SU-DHL-6 (cell line): ENCODE measurements at regions not wholly inside any gene's neighbourhood (a gene's known extent, or its start where the extent isn't known, plus 50 kb on each side); places are given as distances from the start of the nearest gene placed in this dataset.

Experiments used
- H2AFZ ChIP-seq: fragments of 200-600 bp; sonication (generic); 2 replicates; pipeline ENCODE4 v1.6.1; 2014; ENCODE audit warnings: low read depth, mild to moderate bottlenecking, moderate library complexity, mixed read lengths, antibody characterized with exemption, low read length; ENCODE audit not compliant: severe bottlenecking
- H3F3A ChIP-seq: fragments of 200-600 bp; shearing (Covaris generic); 2 replicates; pipeline ENCODE4 v1.6.0; 2016; ENCODE audit warnings: antibody characterized with exemption, mild to moderate bottlenecking; ENCODE audit not compliant: insufficient read depth
- H3K27ac ChIP-seq: fragments of 200-600 bp; sonication (generic); 2 replicates; pipeline ENCODE4 v1.5.1; 2016; ENCODE audit warnings: low read depth, mild to moderate bottlenecking, low read length, moderate library complexity, mixed read lengths
- H3K27me3 ChIP-seq: fragments of 200-600 bp; sonication (generic), shearing (Covaris generic); 2 replicates; pipeline ENCODE4 v1.6.0; 2014; ENCODE audit warnings: mild to moderate bottlenecking, low read length
- H3K36me3 ChIP-seq: fragments of 200-600 bp; sonication (generic); 2 replicates; pipeline ENCODE4 v1.6.1; 2014; ENCODE audit warnings: mild to moderate bottlenecking, low read length, mixed read lengths
- H3K4me2 ChIP-seq: fragments of 300-600, 200-600 bp; shearing (Covaris generic), sonication (generic); 2 replicates; pipeline ENCODE4 v1.6.0; 2014; ENCODE audit warnings: low read length, low read depth, mild to moderate bottlenecking; ENCODE audit not compliant: poor library complexity, severe bottlenecking
- H3K4me3 ChIP-seq: fragments of 200-600 bp; sonication (generic); 2 replicates; pipeline ENCODE4 v1.5.1; 2014; ENCODE audit warnings: antibody characterized with exemption, low read length, mild to moderate bottlenecking, mixed read lengths; ENCODE audit not compliant: insufficient read depth, poor library complexity, severe bottlenecking
- H3K79me2 ChIP-seq: fragments of 200-600 bp; sonication (generic); 2 replicates; pipeline ENCODE4 v1.6.1; 2014; ENCODE audit warnings: mild to moderate bottlenecking, low read length, moderate library complexity; ENCODE audit not compliant: insufficient read depth
- H3K9ac ChIP-seq: fragments of 200-600 bp; sonication (generic); 2 replicates; pipeline ENCODE4 v1.7.0; 2014; ENCODE audit warnings: mild to moderate bottlenecking, low read length
- H3K9me2 ChIP-seq: fragments of 200-600 bp; sonication (generic); replicated peaks from 2 replicates; pipeline ENCODE4 v1.6.1; 2014; ENCODE audit warnings: low read length; ENCODE audit not compliant: insufficient read depth
- H3K9me3 ChIP-seq: fragments of 200-600 bp; sonication (generic); 2 replicates; pipeline ENCODE4 v1.6.1; 2014; ENCODE audit warnings: low read length, mixed read lengths; ENCODE audit not compliant: insufficient read depth
- H4K20me1 ChIP-seq: fragments of 200-600 bp; sonication (generic); 2 replicates; pipeline ENCODE4 v1.6.1; 2014; ENCODE audit warnings: low read depth, mild to moderate bottlenecking, antibody characterized with exemption, low read length, moderate library complexity, mixed read lengths
- EZH2phosphoT487 ChIP-seq: fragments of 200-600 bp; sonication (generic), shearing (Covaris generic); conservative IDR thresholded peaks from 2 replicates; pipeline ENCODE4 v1.6.1; 2018; ENCODE audit warnings: mild to moderate bottlenecking, antibody characterized with exemption, low read length, moderate library complexity, mixed read lengths
- TF ChIP-seq, protein P1 (sequence below): fragments of 200-600 bp; sonication (generic); IDR thresholded peaks from one replicate; pipeline ENCODE4 v1.5.1; 2017; ENCODE audit warnings: antibody characterized with exemption, mild to moderate bottlenecking, low read length, moderate library complexity; ENCODE audit not compliant: insufficient read depth, poor library complexity, severe bottlenecking

DNA sequence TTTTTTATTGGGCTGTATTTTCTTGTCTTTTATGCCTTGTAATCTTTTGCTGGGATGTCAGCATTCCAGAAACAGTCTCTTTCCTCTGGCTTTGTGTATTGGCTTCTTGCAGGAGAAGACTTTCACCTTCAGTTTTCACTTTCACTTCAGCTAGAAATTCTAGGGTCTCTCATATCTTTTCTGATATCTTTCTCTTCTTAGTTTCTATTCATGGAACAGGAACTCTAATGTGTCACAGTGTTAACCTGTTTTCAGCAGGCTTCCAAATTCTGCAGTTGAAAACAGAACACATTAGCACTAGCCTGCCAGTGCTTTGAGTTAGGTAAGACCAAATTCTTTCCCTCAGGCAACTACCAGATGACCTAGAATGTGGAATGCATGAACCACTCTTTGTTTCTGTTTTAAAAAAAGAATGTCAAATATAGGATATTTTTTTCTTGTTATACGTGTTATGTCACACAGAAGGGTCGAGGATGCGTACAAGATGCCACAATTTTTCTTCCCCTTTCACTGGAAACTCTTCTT lies 164.7 kb downstream of the TUSC1 start:
- Histone ChIP-seq H2AFZ (no peak overlapping the region), H3K4me3 (no peak overlapping the region), H3K27ac (no peak overlapping the region), H3K4me2 (no peak overlapping the region), H3K9me3 (no peaks in the 10 kb centered on the region), H3F3A (no peaks in the 10 kb centered on the region), H3K9ac (no peak overlapping the region), H3K27me3 (no peaks in the 10 kb centered on the region), H3K79me2 (no peaks in the 10 kb centered on the region), H3K9me2 (peaks cover 10% of the 10 kb centered on the region; the same call in 1 of the 2 replicates), H3K36me3 (no peaks in the 10 kb centered on the region), H4K20me1 (no peaks in the 10 kb centered on the region)
- TF ChIP-seq, protein P1, sequence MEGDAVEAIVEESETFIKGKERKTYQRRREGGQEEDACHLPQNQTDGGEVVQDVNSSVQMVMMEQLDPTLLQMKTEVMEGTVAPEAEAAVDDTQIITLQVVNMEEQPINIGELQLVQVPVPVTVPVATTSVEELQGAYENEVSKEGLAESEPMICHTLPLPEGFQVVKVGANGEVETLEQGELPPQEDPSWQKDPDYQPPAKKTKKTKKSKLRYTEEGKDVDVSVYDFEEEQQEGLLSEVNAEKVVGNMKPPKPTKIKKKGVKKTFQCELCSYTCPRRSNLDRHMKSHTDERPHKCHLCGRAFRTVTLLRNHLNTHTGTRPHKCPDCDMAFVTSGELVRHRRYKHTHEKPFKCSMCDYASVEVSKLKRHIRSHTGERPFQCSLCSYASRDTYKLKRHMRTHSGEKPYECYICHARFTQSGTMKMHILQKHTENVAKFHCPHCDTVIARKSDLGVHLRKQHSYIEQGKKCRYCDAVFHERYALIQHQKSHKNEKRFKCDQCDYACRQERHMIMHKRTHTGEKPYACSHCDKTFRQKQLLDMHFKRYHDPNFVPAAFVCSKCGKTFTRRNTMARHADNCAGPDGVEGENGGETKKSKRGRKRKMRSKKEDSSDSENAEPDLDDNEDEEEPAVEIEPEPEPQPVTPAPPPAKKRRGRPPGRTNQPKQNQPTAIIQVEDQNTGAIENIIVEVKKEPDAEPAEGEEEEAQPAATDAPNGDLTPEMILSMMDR: no peak

DNA sequence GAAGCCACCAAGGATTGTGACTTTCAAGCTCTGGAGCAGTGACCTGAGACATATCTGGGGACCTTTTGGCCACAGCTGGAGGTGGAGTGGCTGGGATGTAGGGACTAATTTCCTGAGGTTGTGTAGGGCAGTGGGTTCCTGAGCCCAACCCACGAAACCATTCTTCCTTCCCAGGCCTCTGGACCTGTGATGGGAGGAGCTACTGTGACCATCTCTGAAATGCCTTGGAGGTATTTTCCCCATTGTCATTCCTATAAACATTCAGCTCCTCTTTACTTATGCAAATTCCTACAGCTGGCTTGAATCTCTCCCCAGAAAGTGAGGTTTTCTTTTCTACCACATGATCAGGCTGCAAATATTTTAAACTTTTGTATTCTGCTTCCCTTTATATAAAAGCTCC lies 172.6 kb downstream of the TUSC1 start:
- Histone ChIP-seq H3K4me3 (no peak overlapping the region), H3K27ac (no peak overlapping the region), H3K27me3 (no peaks in the 10 kb centered on the region), H2AFZ (no peak overlapping the region), H3K36me3 (no peaks in the 10 kb centered on the region), H3K4me2 (no peak overlapping the region), H3K79me2 (no peaks in the 10 kb centered on the region), H3K9me2 (peaks cover 7% of the 10 kb centered on the region; the same call in 1 of the 2 replicates), H3K9me3 (no peaks in the 10 kb centered on the region; the same call in 1 of the 2 replicates), H3F3A (no peaks in the 10 kb centered on the region), H4K20me1 (no peaks in the 10 kb centered on the region), H3K9ac (no peak overlapping the region)
- TF ChIP-seq, protein P1: no peak
- no peak for TF ChIP-seq EZH2phosphoT487

DNA sequence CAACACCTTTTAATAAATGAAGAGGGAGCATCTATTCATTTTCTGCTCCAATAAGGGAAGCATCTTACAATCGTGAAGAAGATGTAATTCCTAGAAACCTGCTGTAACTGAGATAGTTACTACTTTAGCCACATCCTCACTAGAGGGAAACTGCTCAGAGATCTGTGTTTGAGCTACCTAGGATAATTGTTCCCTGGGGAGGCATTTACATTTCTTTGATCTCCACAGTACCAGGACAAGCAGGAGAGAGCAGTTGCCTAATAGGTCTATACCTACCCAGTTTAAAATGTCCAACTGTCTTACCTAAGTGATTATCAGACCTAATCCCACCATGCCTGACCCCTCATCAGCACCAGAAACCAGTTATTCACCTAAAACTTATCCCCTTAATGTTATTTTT lies 196.9 kb downstream of the TUSC1 start:
- Histone ChIP-seq H3K9ac (no peak overlapping the region), H3F3A (no peaks in the 10 kb centered on the region), H3K4me2 (no peak overlapping the region), H3K4me3 (no peak overlapping the region), H3K36me3 (no peaks in the 10 kb centered on the region), H4K20me1 (no peaks in the 10 kb centered on the region; the same call in 1 of the 2 replicates), H3K9me3 (no peaks in the 10 kb centered on the region), H3K27me3 (no peaks in the 10 kb centered on the region), H3K9me2 (no peaks in the 10 kb centered on the region), H3K27ac (no peak overlapping the region), H3K79me2 (no peaks in the 10 kb centered on the region), H2AFZ (no peak overlapping the region)
- TF ChIP-seq, protein P1: no peak
- no peak for TF ChIP-seq EZH2phosphoT487

DNA sequence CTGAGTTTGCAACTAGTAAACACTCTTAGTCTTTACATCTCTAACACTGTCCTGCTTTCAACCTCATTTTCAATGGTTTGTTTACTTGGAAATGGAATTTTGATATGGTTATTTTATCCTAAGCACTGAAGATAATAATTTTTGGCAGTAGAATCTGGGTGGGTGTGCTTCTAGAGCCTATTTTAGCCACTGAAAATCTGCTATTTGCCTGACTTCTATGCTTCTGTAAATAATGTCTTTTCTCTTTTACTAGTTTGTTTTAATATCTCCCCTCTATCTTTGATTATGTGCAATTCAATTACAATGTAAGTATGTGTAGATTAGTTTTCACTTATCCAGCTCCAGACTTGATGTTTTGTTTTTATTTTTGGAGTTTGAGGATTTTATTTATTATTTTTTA lies 197.5 kb downstream of the TUSC1 start:
- H2AFZ ChIP-seq: no peak overlapping the region
- no peaks in the 10 kb centered on the region for H3K79me2 ChIP-seq
- no peaks in the 10 kb centered on the region for H3K27me3 ChIP-seq
- H3K9me2 ChIP-seq: no peaks in the 10 kb centered on the region
- no peak overlapping the region for H3K9ac ChIP-seq
- H3K9me3 ChIP-seq: no peaks in the 10 kb centered on the region
- TF ChIP-seq, protein P1: no peak
- TF ChIP-seq EZH2phosphoT487: no peak
- no peaks in the 10 kb centered on the region; the same call in 1 of the 2 replicates for H4K20me1 ChIP-seq
- H3F3A ChIP-seq: no peaks in the 10 kb centered on the region
- no peak overlapping the region for H3K4me2 ChIP-seq
- H3K36me3 ChIP-seq: no peaks in the 10 kb centered on the region
- H3K27ac ChIP-seq: no peak overlapping the region
- no peak overlapping the region for H3K4me3 ChIP-seq
